ENCODE measurements at regions not wholly inside any gene's neighbourhood (a gene's known extent, or its start where the extent isn't known, plus 50 kb on each side); places are given as distances from the start of the nearest gene placed in this dataset.

DNA sequence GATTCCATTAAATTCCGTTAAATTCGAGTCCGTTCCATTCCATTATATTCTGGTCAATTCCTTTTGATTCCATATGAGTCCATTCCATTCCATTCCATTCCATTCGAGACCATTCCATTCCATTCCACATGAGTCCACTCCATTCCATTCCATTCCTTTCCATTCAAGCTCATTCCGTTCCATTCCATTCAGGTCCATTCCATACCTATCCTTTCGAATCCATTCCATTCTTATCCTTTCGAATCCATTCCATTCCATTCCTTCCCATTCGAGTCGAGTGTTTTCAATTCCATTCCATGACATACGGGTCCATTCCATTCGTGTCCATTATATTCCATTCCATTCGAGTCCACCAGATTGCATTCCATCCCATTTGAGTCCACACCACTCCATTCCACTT, 1127.4 kb downstream of the RPIA start:
- no peak overlapping the region for H3K27ac Mint-ChIP-seq
- no peaks in the 10 kb centered on the region for H3F3A ChIP-seq (ENCODE audit: low read depth)
- TF ChIP-seq EZH2phosphoT487 (IDR thresholded peaks at IDR 0.05) (no peak), EZH2 (IDR thresholded peaks at IDR 0.05) (no peak)
- TF ChIP-seq, protein P1, sequence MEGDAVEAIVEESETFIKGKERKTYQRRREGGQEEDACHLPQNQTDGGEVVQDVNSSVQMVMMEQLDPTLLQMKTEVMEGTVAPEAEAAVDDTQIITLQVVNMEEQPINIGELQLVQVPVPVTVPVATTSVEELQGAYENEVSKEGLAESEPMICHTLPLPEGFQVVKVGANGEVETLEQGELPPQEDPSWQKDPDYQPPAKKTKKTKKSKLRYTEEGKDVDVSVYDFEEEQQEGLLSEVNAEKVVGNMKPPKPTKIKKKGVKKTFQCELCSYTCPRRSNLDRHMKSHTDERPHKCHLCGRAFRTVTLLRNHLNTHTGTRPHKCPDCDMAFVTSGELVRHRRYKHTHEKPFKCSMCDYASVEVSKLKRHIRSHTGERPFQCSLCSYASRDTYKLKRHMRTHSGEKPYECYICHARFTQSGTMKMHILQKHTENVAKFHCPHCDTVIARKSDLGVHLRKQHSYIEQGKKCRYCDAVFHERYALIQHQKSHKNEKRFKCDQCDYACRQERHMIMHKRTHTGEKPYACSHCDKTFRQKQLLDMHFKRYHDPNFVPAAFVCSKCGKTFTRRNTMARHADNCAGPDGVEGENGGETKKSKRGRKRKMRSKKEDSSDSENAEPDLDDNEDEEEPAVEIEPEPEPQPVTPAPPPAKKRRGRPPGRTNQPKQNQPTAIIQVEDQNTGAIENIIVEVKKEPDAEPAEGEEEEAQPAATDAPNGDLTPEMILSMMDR (IDR thresholded peaks at IDR 0.05), result no peak
- no peak overlapping the region for H3K4me3 Mint-ChIP-seq
- no peak for DNase-seq (ENCODE audit: low spot score)
- no peaks in the 10 kb centered on the region for H3K4me1 Mint-ChIP-seq
- H3K27me3 ChIP-seq, result no peaks in the 10 kb centered on the region
- H3K9ac ChIP-seq, result no peak overlapping the region
- no peaks in the 10 kb centered on the region for H3K4me1 ChIP-seq
- H3K4me3 ChIP-seq, result no peak overlapping the region
- H3K27me3 Mint-ChIP-seq (ENCODE audit: insufficient read depth, low read depth), result peaks cover 7% of the 10 kb centered on the region
- no peak overlapping the region for H3K27ac ChIP-seq
- no peak overlapping the region for H3K4me2 ChIP-seq
- no peaks in the 10 kb centered on the region for H3K79me2 ChIP-seq (ENCODE audit: low read depth)
- H3K36me3 ChIP-seq, result no peaks in the 10 kb centered on the region
- peaks cover 69% of the 10 kb centered on the region for H3K9me3 ChIP-seq (ENCODE audit: low read depth)
- H4K20me1 ChIP-seq (ENCODE audit: low read depth), result no peaks in the 10 kb centered on the region
- H3K36me3 Mint-ChIP-seq, result no peaks in the 10 kb centered on the region
- H3K9me3 Mint-ChIP-seq, result peaks cover 87% of the 10 kb centered on the region
- H2AFZ ChIP-seq (replicated peaks), result no peak overlapping the region

DNA sequence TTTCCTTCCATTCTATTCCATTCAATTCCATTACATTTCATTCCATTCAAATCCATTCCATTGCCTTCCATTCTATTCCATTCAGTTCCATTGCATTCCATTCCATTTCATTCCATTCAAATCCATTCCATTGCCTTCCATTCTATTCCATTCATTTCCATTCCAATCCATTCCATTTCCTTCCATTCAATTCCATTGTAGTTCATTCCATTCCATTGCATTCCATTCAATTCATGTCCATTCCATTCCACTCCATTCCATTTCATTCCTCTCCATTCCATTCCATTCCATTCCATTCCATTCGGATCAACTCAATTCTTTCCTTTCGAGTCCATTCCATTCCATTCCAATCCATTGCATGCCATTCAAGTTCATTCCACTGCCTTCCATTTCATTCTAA, 1128.3 kb downstream of the RPIA start:
- Histone ChIP-seq H3K27me3 (no peaks in the 10 kb centered on the region), H3K36me3 (no peaks in the 10 kb centered on the region), H4K20me1 (ENCODE audit: low read depth) (no peaks in the 10 kb centered on the region), H2AFZ (replicated peaks) (no peak overlapping the region), H3K79me2 (ENCODE audit: low read depth) (no peaks in the 10 kb centered on the region), H3K4me1 (no peaks in the 10 kb centered on the region), H3K4me2 (no peak overlapping the region), H3K27ac (no peak overlapping the region), H3K9ac (no peak overlapping the region), H3K4me3 (no peak overlapping the region), H3F3A (ENCODE audit: low read depth) (no peaks in the 10 kb centered on the region), H3K9me3 (ENCODE audit: low read depth) (peaks cover 70% of the 10 kb centered on the region)
- TF ChIP-seq, protein P1 (IDR thresholded peaks at IDR 0.05), result no peak
- no peak for TF ChIP-seq EZH2phosphoT487 (IDR thresholded peaks at IDR 0.05)
- no peak for TF ChIP-seq EZH2 (IDR thresholded peaks at IDR 0.05)
- Mint-ChIP-seq H3K36me3 (no peaks in the 10 kb centered on the region), H3K27ac (no peak overlapping the region), H3K9me3 (peaks cover 81% of the 10 kb centered on the region), H3K4me1 (no peaks in the 10 kb centered on the region), H3K4me3 (no peak overlapping the region), H3K27me3 (ENCODE audit: insufficient read depth, low read depth) (peaks cover 2% of the 10 kb centered on the region)
- DNase-seq (ENCODE audit: low spot score), result no peak

DNA sequence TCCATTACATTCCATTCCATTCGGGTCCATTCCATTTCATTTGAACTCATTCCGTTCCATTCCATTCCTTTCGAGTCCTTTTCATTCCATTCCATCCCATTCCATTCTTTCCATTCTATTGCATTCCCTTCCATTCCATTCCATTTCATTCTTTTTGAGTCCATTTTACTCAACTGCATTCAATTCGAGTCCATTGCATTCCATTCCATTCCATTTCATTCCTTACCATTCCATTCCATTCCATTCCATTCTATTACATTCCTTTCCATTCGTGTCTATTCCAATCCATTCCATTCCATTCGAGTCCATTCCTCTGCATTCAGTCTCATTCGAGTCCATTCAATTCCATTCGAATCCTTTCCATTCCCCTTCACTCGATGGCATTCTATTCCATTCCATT, 1128.8 kb downstream of the RPIA start:
- TF ChIP-seq EZH2phosphoT487 (IDR thresholded peaks at IDR 0.05) (no peak), EZH2 (IDR thresholded peaks at IDR 0.05) (no peak)
- TF ChIP-seq, protein P1 (IDR thresholded peaks at IDR 0.05), result no peak
- Histone ChIP-seq H3K4me3 (no peak overlapping the region), H3K4me1 (no peaks in the 10 kb centered on the region), H4K20me1 (ENCODE audit: low read depth) (no peaks in the 10 kb centered on the region), H3F3A (ENCODE audit: low read depth) (no peaks in the 10 kb centered on the region), H3K27me3 (no peaks in the 10 kb centered on the region), H3K9ac (no peak overlapping the region), H3K4me2 (no peak overlapping the region), H3K79me2 (ENCODE audit: low read depth) (no peaks in the 10 kb centered on the region), H3K9me3 (ENCODE audit: low read depth) (peaks cover 67% of the 10 kb centered on the region), H2AFZ (replicated peaks) (no peak overlapping the region), H3K27ac (no peak overlapping the region), H3K36me3 (no peaks in the 10 kb centered on the region)
- DNase-seq (ENCODE audit: low spot score), result no peak
- Mint-ChIP-seq H3K4me1 (no peaks in the 10 kb centered on the region), H3K27ac (no peak overlapping the region), H3K36me3 (no peaks in the 10 kb centered on the region), H3K9me3 (peaks cover 76% of the 10 kb centered on the region), H3K27me3 (ENCODE audit: insufficient read depth, low read depth) (peaks cover 2% of the 10 kb centered on the region), H3K4me3 (no peak overlapping the region)
